ENCODE measurements at regions not wholly inside any gene's neighbourhood (a gene's known extent, or its start where the extent isn't known, plus 50 kb on each side); places are given as distances from the start of the nearest gene placed in this dataset.
A peak's percentile ranks its signal among the peaks of the same experiment; 100 is the strongest.

GRCh38 chr10:89829262-89829886 lies 128.0 kb downstream of the KIF20B start:
- no peak for DNase-seq

GRCh38 chr10:89829887-89830269 lies 128.5 kb downstream of the KIF20B start:
- DNase-seq = no peak

GRCh38 chr10:89830624-89831023 lies 129.2 kb downstream of the KIF20B start:
- no peak for DNase-seq

- no peak for DNase-seq
These were observed 135.4 kb downstream of the KIF20B start for GRCh38 chr10:89836840-89837164.

- DNase-seq = no peak
These were observed 136.0 kb downstream of the KIF20B start for GRCh38 chr10:89837165-89838043.

- DNase-seq = no peak
These were observed 136.7 kb downstream of the KIF20B start for GRCh38 chr10:89838044-89838615.

- no peak for DNase-seq
These were observed 144.3 kb downstream of the KIF20B start for GRCh38 chr10:89845541-89846280.

- DNase-seq = no peak
These were observed 144.9 kb downstream of the KIF20B start for GRCh38 chr10:89846281-89846630.

- DNase-seq = no peak
These were observed 145.4 kb downstream of the KIF20B start for GRCh38 chr10:89846786-89847185.

GRCh38 chr10:89852872-89853271 lies 151.5 kb downstream of the KIF20B start:
- DNase-seq = no peak

- no peak for DNase-seq
These were observed 152.4 kb downstream of the KIF20B start for GRCh38 chr10:89853781-89854191.

- no peak for DNase-seq
These were observed 156.1 kb downstream of the KIF20B start for GRCh38 chr10:89857431-89858042.

- DNase-seq = no peak
These were observed 159.8 kb downstream of the KIF20B start for GRCh38 chr10:89861199-89861573.

- DNase-seq = peak in 1 of 2 experiments; percentile 56
These were observed 160.4 kb downstream of the KIF20B start for GRCh38 chr10:89861584-89862301.

GRCh38 chr10:89867964-89868363 lies 166.6 kb downstream of the KIF20B start:
- no peak for DNase-seq

- DNase-seq = peak; percentile 48 to 62
These were observed 167.8 kb downstream of the KIF20B start for GRCh38 chr10:89869180-89869579.

- no peak for DNase-seq
These were observed 168.3 kb downstream of the KIF20B start for GRCh38 chr10:89869592-89870156.

- no peak for DNase-seq
These were observed 169.5 kb downstream of the KIF20B start for GRCh38 chr10:89870936-89871335.

- DNase-seq = no peak
These were observed 171.7 kb downstream of the KIF20B start for GRCh38 chr10:89873055-89873454.

GRCh38 chr10:89875557-89875956 lies 174.2 kb downstream of the KIF20B start:
- no peak for DNase-seq

GRCh38 chr10:89879121-89879520 lies 177.7 kb downstream of the KIF20B start:
- DNase-seq = no peak

GRCh38 chr10:89887406-89887805 lies 186.0 kb downstream of the KIF20B start:
- DNase-seq = no peak

All from NCI-H446 (cell line).